Gastrocnemius medialis (tissue), 4 donors: ENCODE measurements at regions not wholly inside any gene's neighbourhood (a gene's known extent, or its start where the extent isn't known, plus 50 kb on each side); places are given as distances from the start of the nearest gene placed in this dataset.

ENCODE experiments used
- CTCF ChIP-seq, 5 experiments: fragments of 450-650 bp in 3 of 5; fragments of 200-600 bp in 2 of 5; sonication (generic) in 2 of 5; IDR thresholded peaks in 4 of 5; conservative IDR thresholded peaks in 1 of 5; 1 replicate in 4 of 5; 2 replicates in 1 of 5; pipeline ENCODE4 v1.5.1; 2016 to 2019; ENCODE audit warnings: antibody characterized with exemption in 5 of 5, mild to moderate bottlenecking in 3 of 5, moderate library complexity in 3 of 5
- POLR2A ChIP-seq, 2 donors: fragments of 450-650 bp; IDR thresholded peaks; one replicate each; pipeline ENCODE4 v1.6.1; 2017; ENCODE audit warnings: antibody characterized with exemption in 2 of 2, mild to moderate bottlenecking in 2 of 2, moderate library complexity in 2 of 2

- TF ChIP-seq POLR2A (IDR thresholded peaks at IDR 0.05) = no peak
- TF ChIP-seq CTCF (IDR thresholded peaks at IDR 0.05 in 4 of 5, conservative IDR thresholded peaks at IDR 0.05 in 1 of 5) = no peak
These were observed 1206.9 kb downstream of the FSTL5 start for GRCh38 chr4:160956875-160957274.
